ENCODE measurements at regions not wholly inside any gene's neighbourhood (a gene's known extent, or its start where the extent isn't known, plus 50 kb on each side); places are given as distances from the start of the nearest gene placed in this dataset.

- DNase-seq (ENCODE audit: low spot score), result no peak
Observed at GRCh38 chr16:65896448-65897153, 469.9 kb upstream of the CDH5 start.

- DNase-seq (ENCODE audit: low spot score), result no peak
Observed at GRCh38 chr16:65895906-65896305, 470.6 kb upstream of the CDH5 start.

GRCh38 chr16:65895486-65895885 lies 471.0 kb upstream of the CDH5 start:
- DNase-seq (ENCODE audit: low spot score), result no peak

- DNase-seq (ENCODE audit: low spot score), result no peak
Observed at GRCh38 chr16:65890203-65890602, 476.3 kb upstream of the CDH5 start.

GRCh38 chr16:65889533-65889966 lies 476.9 kb upstream of the CDH5 start:
- no peak for DNase-seq (ENCODE audit: low spot score)

GRCh38 chr16:65888201-65888600 lies 478.3 kb upstream of the CDH5 start:
- DNase-seq (ENCODE audit: low spot score), result no peak

GRCh38 chr16:65884018-65884417 lies 482.5 kb upstream of the CDH5 start:
- DNase-seq (ENCODE audit: low spot score), result no peak

GRCh38 chr16:65878347-65878746 lies 488.1 kb upstream of the CDH5 start:
- DNase-seq (ENCODE audit: low spot score), result no peak

- DNase-seq (ENCODE audit: low spot score), result no peak
Observed at GRCh38 chr16:65876624-65877023, 489.9 kb upstream of the CDH5 start.

GRCh38 chr16:65876056-65876408 lies 490.5 kb upstream of the CDH5 start:
- no peak for DNase-seq (ENCODE audit: low spot score)

- no peak for DNase-seq (ENCODE audit: low spot score)
Observed at GRCh38 chr16:65875381-65876055, 491.0 kb upstream of the CDH5 start.

- DNase-seq (ENCODE audit: low spot score), result no peak
Observed at GRCh38 chr16:65869261-65869660, 497.2 kb upstream of the CDH5 start.

- DNase-seq (ENCODE audit: low spot score), result no peak
Observed at GRCh38 chr16:65867276-65867960, 499.1 kb upstream of the CDH5 start.

GRCh38 chr16:65863236-65863635 lies 503.3 kb upstream of the CDH5 start:
- DNase-seq (ENCODE audit: low spot score), result no peak

- no peak for DNase-seq (ENCODE audit: low spot score)
Observed at GRCh38 chr16:65861131-65861731, 505.3 kb upstream of the CDH5 start.

GRCh38 chr16:65855171-65856145 lies 511.0 kb upstream of the CDH5 start:
- no peak for DNase-seq (ENCODE audit: low spot score)

GRCh38 chr16:65846210-65846602 lies 520.3 kb upstream of the CDH5 start:
- no peak for DNase-seq (ENCODE audit: low spot score)

GRCh38 chr16:65845466-65846209 lies 520.9 kb upstream of the CDH5 start:
- DNase-seq (ENCODE audit: low spot score), result no peak

GRCh38 chr16:65843941-65844340 lies 522.5 kb upstream of the CDH5 start:
- DNase-seq (ENCODE audit: low spot score), result no peak

- no peak for DNase-seq (ENCODE audit: low spot score)
Observed at GRCh38 chr16:65842067-65842466, 524.4 kb upstream of the CDH5 start.

- no peak for DNase-seq (ENCODE audit: low spot score)
Observed at GRCh38 chr16:65838001-65838400, 528.5 kb upstream of the CDH5 start.
